ENCODE measurements at regions not wholly inside any gene's neighbourhood (a gene's known extent, or its start where the extent isn't known, plus 50 kb on each side); places are given as distances from the start of the nearest gene placed in this dataset.

DNA sequence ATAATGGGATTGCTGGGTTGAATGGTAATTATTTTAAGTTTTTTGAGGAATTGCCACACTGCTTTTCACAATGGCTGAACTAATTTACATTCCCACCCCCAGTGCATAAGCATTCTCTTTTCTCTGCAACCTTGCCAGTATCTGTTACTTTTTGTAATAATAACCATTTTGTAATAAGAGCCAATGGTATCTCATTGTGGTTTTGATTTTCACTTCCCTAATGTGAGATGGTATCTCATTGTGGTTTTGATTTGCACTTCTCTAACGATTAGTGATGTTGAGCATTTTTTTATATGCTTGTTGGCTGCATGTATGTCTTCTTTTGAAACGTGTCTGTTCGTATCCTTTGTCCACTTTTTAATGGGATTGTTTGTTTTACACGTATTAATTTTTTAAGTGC, 213.1 kb upstream of the HDX start:
- TF ChIP-seq, protein P1, sequence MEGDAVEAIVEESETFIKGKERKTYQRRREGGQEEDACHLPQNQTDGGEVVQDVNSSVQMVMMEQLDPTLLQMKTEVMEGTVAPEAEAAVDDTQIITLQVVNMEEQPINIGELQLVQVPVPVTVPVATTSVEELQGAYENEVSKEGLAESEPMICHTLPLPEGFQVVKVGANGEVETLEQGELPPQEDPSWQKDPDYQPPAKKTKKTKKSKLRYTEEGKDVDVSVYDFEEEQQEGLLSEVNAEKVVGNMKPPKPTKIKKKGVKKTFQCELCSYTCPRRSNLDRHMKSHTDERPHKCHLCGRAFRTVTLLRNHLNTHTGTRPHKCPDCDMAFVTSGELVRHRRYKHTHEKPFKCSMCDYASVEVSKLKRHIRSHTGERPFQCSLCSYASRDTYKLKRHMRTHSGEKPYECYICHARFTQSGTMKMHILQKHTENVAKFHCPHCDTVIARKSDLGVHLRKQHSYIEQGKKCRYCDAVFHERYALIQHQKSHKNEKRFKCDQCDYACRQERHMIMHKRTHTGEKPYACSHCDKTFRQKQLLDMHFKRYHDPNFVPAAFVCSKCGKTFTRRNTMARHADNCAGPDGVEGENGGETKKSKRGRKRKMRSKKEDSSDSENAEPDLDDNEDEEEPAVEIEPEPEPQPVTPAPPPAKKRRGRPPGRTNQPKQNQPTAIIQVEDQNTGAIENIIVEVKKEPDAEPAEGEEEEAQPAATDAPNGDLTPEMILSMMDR (IDR thresholded peaks at IDR 0.05): no peak
- no peak for TF ChIP-seq ZFX (IDR thresholded peaks at IDR 0.05; ENCODE audit: borderline replicate concordance)

Data from 22Rv1 (cell line).